B cell (primary cell): ENCODE measurements at regions not wholly inside any gene's neighbourhood (a gene's known extent, or its start where the extent isn't known, plus 50 kb on each side); places are given as distances from the start of the nearest gene placed in this dataset.

Experiments
- ATAC-seq: fragments of 200-7000 bp; cut with Tn5 transposase; one replicate; pipeline ENCODE4 v1.10.0; 2021; ENCODE audit warnings: low read depth, mild to moderate bottlenecking, moderate number of reproducible peaks, moderate library complexity
- CTCF ChIA-PET: fragments of 350-600 bp; sonication (Branson Sonifier 250); formaldehyde crosslinking; loops from one replicate; lab custom pipeline; 2021; ENCODE audit warnings: antibody characterized with exemption, inconsistent platforms; lab: Charles Lee
- POLR2A ChIA-PET: fragments of 350-600 bp; sonication (Branson Sonifier 250); formaldehyde crosslinking; loops from one replicate; lab custom pipeline; 2021; ENCODE audit warnings: antibody characterized with exemption; lab: Charles Lee
- DNase-seq: peaks from one replicate; pipeline ENCODE4 v3.0.0; 2013
- H2AFZ ChIP-seq: 2 replicates; pipeline ENCODE4 v1.6.1; 2012; ENCODE audit warnings: mild to moderate bottlenecking, low read depth, low read length; ENCODE audit not compliant: insufficient read depth, poor library complexity, severe bottlenecking
- H3K27ac ChIP-seq, 2 donors: 1 replicate in 1 of 2; 2 replicates in 1 of 2; pipeline ENCODE4 v1.5.1; 2012 to 2013; ENCODE audit warnings: low read length in 2 of 2, mild to moderate bottlenecking in 2 of 2, moderate library complexity in 1 of 2
- H3K27me3 ChIP-seq, 4 experiments: fragments of 200-600 bp in 1 of 4; sonication (generic) in 1 of 4; replicated peaks in 1 of 4; 1 replicate in 2 of 4; 2 replicates in 2 of 4; pipeline versions ENCODE4 v1.6.1 to v1.7.0; 2013 to 2016; ENCODE audit warnings: low read length in 3 of 4, mild to moderate bottlenecking in 2 of 4, mixed read lengths in 1 of 4, moderate library complexity in 1 of 4; ENCODE audit not compliant: insufficient read depth in 4 of 4, control insufficient read depth in 3 of 4; ENCODE audit errors: control extremely low read depth in 1 of 4
- H3K36me3 ChIP-seq, 2 experiments: replicated peaks in 1 of 2; 1 replicate in 1 of 2; 2 replicates in 1 of 2; pipeline versions ENCODE4 v1.6.1 to v1.7.1; 2013; ENCODE audit warnings: low read length in 1 of 2; ENCODE audit not compliant: insufficient read depth in 2 of 2, control insufficient read depth in 1 of 2; ENCODE audit errors: control extremely low read depth in 1 of 2, extremely low read depth in 1 of 2
- H3K4me1 ChIP-seq, 2 donors: fragments of 200-600 bp in 1 of 2; sonication (generic) in 1 of 2; 1 replicate in 1 of 2; 2 replicates in 1 of 2; pipeline versions ENCODE4 v1.5.1 to v1.6.1; 2013 to 2017; ENCODE audit warnings: low read length in 2 of 2; ENCODE audit not compliant: control insufficient read depth in 2 of 2, insufficient read depth in 2 of 2
- H3K4me2 ChIP-seq: replicated peaks from 2 replicates; pipeline ENCODE3; 2012; ENCODE audit warnings: mild to moderate bottlenecking, low read depth, low read length; ENCODE audit not compliant: poor library complexity, severe bottlenecking
- H3K4me3 ChIP-seq, 5 experiments: fragments of 200-600 bp in 1 of 5; sonication (generic) in 1 of 5; 1 replicate in 3 of 5; 2 replicates in 2 of 5; pipeline versions ENCODE4 v1.5.1 to v1.7.0; 2011 to 2016; ENCODE audit warnings: low read length in 4 of 5, mild to moderate bottlenecking in 4 of 5, low read depth in 2 of 5, control low read depth in 1 of 5, moderate library complexity in 1 of 5; ENCODE audit not compliant: insufficient read depth in 1 of 5; ENCODE audit errors: control extremely low read depth in 1 of 5, extremely low read depth in 1 of 5
- H3K79me2 ChIP-seq: fragments of 200-600 bp; sonication (generic); one replicate; pipeline ENCODE4 v1.6.0; 2016; ENCODE audit warnings: low read length; ENCODE audit not compliant: control insufficient read depth, insufficient read depth
- H3K9ac ChIP-seq: fragments of 200-600 bp; sonication (generic); 2 replicates; pipeline ENCODE4 v1.6.1; 2017; ENCODE audit warnings: mild to moderate bottlenecking, low read length, moderate library complexity
- H3K9me3 ChIP-seq, 3 donors: one replicate each; pipeline versions ENCODE4 v1.6.1 to v1.7.1; 2013; ENCODE audit warnings: low read length in 2 of 3; ENCODE audit not compliant: control insufficient read depth in 2 of 3, insufficient read depth in 1 of 3; ENCODE audit errors: control extremely low read depth in 1 of 3
- H4K20me1 ChIP-seq: 2 replicates; pipeline ENCODE4 v1.6.0; 2012; ENCODE audit warnings: mild to moderate bottlenecking, low read length; ENCODE audit not compliant: insufficient read depth, control insufficient read depth, poor library complexity, severe bottlenecking
- H3K27ac Mint-ChIP-seq: one replicate; pipeline ENCODE4 v1.8.0; 2021; ENCODE audit warnings: mixed read lengths
- H3K27me3 Mint-ChIP-seq: one replicate; pipeline ENCODE4 v1.8.0; 2021; ENCODE audit warnings: mixed read lengths
- H3K4me1 Mint-ChIP-seq: one replicate; pipeline ENCODE4 v1.8.0; 2021; ENCODE audit warnings: mixed read lengths
- H3K4me3 Mint-ChIP-seq: one replicate; pipeline ENCODE4 v1.8.0; 2021; ENCODE audit warnings: mixed read lengths
- H3K9me3 Mint-ChIP-seq: one replicate; pipeline ENCODE4 v1.8.0; 2022; ENCODE audit warnings: mixed read lengths; ENCODE audit not compliant: insufficient read depth
- CTCF ChIP-seq: fragments of 200-600 bp; IDR thresholded peaks from one replicate; pipeline ENCODE4 v1.8.0; 2022; ENCODE audit warnings: antibody characterized with exemption, mild to moderate bottlenecking
- EZH2 ChIP-seq: IDR thresholded peaks from 2 replicates; pipeline ENCODE4 v1.6.1; 2012; ENCODE audit warnings: borderline replicate concordance, low read depth, mild to moderate bottlenecking, moderate library complexity, low read length; ENCODE audit not compliant: insufficient read depth, poor library complexity, severe bottlenecking
- WGBS: methylation state at CpG from one replicate; pipeline ENCODE4 v1.1.5; 2013; ENCODE audit warnings: missing lambda C conversion rate; ENCODE audit not compliant: insufficient coverage; 5-methylcytosine and 5-hydroxymethylcytosine counted together
- intact Hi-C: fragments of 100-400 bp; cut with micrococcal nuclease; formaldehyde crosslinking; loops from one replicate; pipeline ENCODE4 v1.10.0; 2022

DNA sequence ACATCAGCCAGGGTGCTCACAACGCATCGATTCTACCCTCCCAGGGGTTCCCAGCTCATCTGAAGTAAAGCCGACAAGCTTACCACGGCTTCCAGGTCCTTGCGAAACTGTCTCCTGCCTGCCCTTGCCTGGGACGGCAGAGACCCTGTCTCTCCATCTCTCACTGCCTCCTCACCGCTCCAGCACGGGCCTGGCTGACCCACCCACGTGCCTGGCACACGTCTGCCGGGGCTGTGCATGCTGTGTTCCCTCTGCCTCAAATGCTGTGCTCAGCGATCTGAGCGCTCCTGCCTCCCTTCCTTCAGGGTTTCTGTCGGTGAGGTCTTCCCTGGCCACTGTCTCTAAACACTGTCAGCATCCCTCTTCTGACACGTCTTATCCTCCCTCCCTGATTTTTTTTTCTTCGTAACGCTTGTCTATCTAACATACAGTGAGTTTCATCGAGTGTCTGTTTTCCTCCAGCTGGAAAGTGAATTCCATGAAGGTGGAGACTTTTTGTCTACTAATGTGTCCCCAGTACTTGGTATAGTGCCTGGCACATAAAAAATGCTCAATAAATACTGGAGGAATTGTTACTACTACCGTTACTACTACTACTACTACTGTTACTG lies 208.4 kb downstream of the IRF8 start:
- Mint-ChIP-seq H3K27ac (no peak overlapping the region), H3K9me3 (no peaks in the 10 kb centered on the region), H3K4me3 (no peak overlapping the region), H3K4me1 (no peaks in the 10 kb centered on the region), H3K27me3 (peaks cover 2% of the 10 kb centered on the region)
- Histone ChIP-seq H3K27ac (no peak overlapping the region), H3K4me2 (no peak overlapping the region), H3K79me2 (no peaks in the 10 kb centered on the region), H3K36me3 (no peaks in the 10 kb centered on the region), H3K27me3 (no peaks in the 10 kb centered on the region), H3K9me3 (peaks cover 0 to 15% (median 6%) of the 10 kb centered on the region in 3 donors), H3K9ac (no peak overlapping the region), H3K4me3 (no peak overlapping the region), H3K4me1 (no peaks in the 10 kb centered on the region), H4K20me1 (no peaks in the 10 kb centered on the region), H2AFZ (no peak overlapping the region)
- ATAC-seq (no peak), DNase-seq (no peak)
- ChIA-PET POLR2A (no interaction called here), CTCF (no interaction called here)
- intact Hi-C loops: no loop called here
- TF ChIP-seq EZH2 (no peak), CTCF (no peak)
- WGBS: 88% methylated on average over 15 of the region's 19 CpGs

- ChIA-PET CTCF (no interaction called here), POLR2A (no interaction called here)
- H3K79me2 ChIP-seq: no peaks in the 10 kb centered on the region
- no peak for DNase-seq
- H3K4me1 ChIP-seq: no peaks in the 10 kb centered on the region
- H3K27ac ChIP-seq: no peak overlapping the region
- intact Hi-C loops: no loop called here
- Mint-ChIP-seq H3K4me3 (no peak overlapping the region), H3K27ac (no peak overlapping the region), H3K27me3 (peaks cover 6% of the 10 kb centered on the region), H3K4me1 (no peaks in the 10 kb centered on the region), H3K9me3 (no peaks in the 10 kb centered on the region)
- TF ChIP-seq EZH2: no peak
- no peak for TF ChIP-seq CTCF
- no peak overlapping the region for H3K4me3 ChIP-seq
- ATAC-seq: no peak
- H4K20me1 ChIP-seq: no peaks in the 10 kb centered on the region
- no peak overlapping the region for H2AFZ ChIP-seq
- H3K9ac ChIP-seq: no peak overlapping the region
- no peaks in the 10 kb centered on the region for H3K36me3 ChIP-seq
- 98% methylated on average over 3 of the region's 3 CpGs for WGBS
- peaks cover 0 to 15% (median 6%) of the 10 kb centered on the region in 3 donors for H3K9me3 ChIP-seq
- H3K27me3 ChIP-seq: no peaks in the 10 kb centered on the region
- no peak overlapping the region for H3K4me2 ChIP-seq
These were observed 209.1 kb downstream of the IRF8 start for GRCh38 chr16:86108062-86108461.
